ENCODE measurements at regions not wholly inside any gene's neighbourhood (a gene's known extent, or its start where the extent isn't known, plus 50 kb on each side); places are given as distances from the start of the nearest gene placed in this dataset.

GRCh38 chr11:41970681-41971080 lies 511.2 kb upstream of the LRRC4C start:
- Histone ChIP-seq H3K27me3 (ENCODE audit: control insufficient read depth, insufficient read depth, low read length) (no peaks in the 10 kb centered on the region), H3K36me3 (ENCODE audit: control insufficient read depth, insufficient read depth, low read length) (no peaks in the 10 kb centered on the region), H3K27ac (ENCODE audit: low read length) (no peak overlapping the region), H3K4me1 (ENCODE audit: control insufficient read depth, insufficient read depth, low read length) (no peaks in the 10 kb centered on the region), H3K4me3 (ENCODE audit: low read depth in 2 of 2, low read length in 2 of 2) (no peak overlapping the region), H3K9me3 (ENCODE audit: control insufficient read depth, insufficient read depth, low read depth, low read length) (0 out of 2 replicates have a peak, but pooled peaks cover 7% of the 10 kb centered on the region)
- ChIA-PET CTCF (no interaction called here), POLR2A (no interaction called here)
- ATAC-seq (no peak), DNase-seq (ENCODE audit: low read depth, low spot score) (no peak)
- intact Hi-C loops (cut with micrococcal nuclease; ENCODE audit: unreplicated experiment), result no loop called here
- BruUV-seq (replicated peaks), result no TSS peak
- TF ChIP-seq SIN3A (IDR thresholded peaks at IDR 0.05; ENCODE audit: borderline replicate concordance, insufficient read depth, low read depth, low read length) (no peak), CTCF (IDR thresholded peaks at IDR 0.05) (no peak), TCF7L2 (IDR thresholded peaks at IDR 0.05; ENCODE audit: low read depth, low read length) (no peak)
- in situ Hi-C loops (cut with HindIII; ENCODE audit: low pct_unique_long_range_greater_than_20kb, low sequenced_read_pairs), result no loop called here

GRCh38 chr11:41971592-41971991 lies 512.1 kb upstream of the LRRC4C start:
- ChIA-PET POLR2A (no interaction called here), CTCF (no interaction called here)
- Histone ChIP-seq H3K4me1 (ENCODE audit: control insufficient read depth, insufficient read depth, low read length) (no peaks in the 10 kb centered on the region), H3K4me3 (ENCODE audit: low read depth in 2 of 2, low read length in 2 of 2) (no peak overlapping the region), H3K27me3 (ENCODE audit: control insufficient read depth, insufficient read depth, low read length) (no peaks in the 10 kb centered on the region), H3K36me3 (ENCODE audit: control insufficient read depth, insufficient read depth, low read length) (no peaks in the 10 kb centered on the region), H3K9me3 (ENCODE audit: control insufficient read depth, insufficient read depth, low read depth, low read length) (0 out of 2 replicates have a peak, but pooled peaks cover 7% of the 10 kb centered on the region), H3K27ac (ENCODE audit: low read length) (no peak overlapping the region)
- in situ Hi-C loops (cut with HindIII; ENCODE audit: low pct_unique_long_range_greater_than_20kb, low sequenced_read_pairs), result no loop called here
- BruUV-seq (replicated peaks), result no TSS peak
- TF ChIP-seq REST (IDR thresholded peaks at IDR 0.05; ENCODE audit: insufficient read depth in 1 of 2, low read depth in 2 of 2, low read length in 1 of 2), result no peak
- no peak for TF ChIP-seq POLR2AphosphoS5 (IDR thresholded peaks at IDR 0.05; ENCODE audit: low read depth, low read length)
- TF ChIP-seq TCF7L2 (IDR thresholded peaks at IDR 0.05; ENCODE audit: low read depth, low read length), result no peak
- TF ChIP-seq CTCF (IDR thresholded peaks at IDR 0.05), result no peak
- no peak for TF ChIP-seq SIN3A (IDR thresholded peaks at IDR 0.05; ENCODE audit: borderline replicate concordance, insufficient read depth, low read depth, low read length)
- intact Hi-C loops (cut with micrococcal nuclease; ENCODE audit: unreplicated experiment), result no loop called here
- ATAC-seq, result no peak
- DNase-seq (ENCODE audit: low read depth, low spot score), result no peak

Data from Panc1 (cell line).